ENCODE measurements at regions not wholly inside any gene's neighbourhood (a gene's known extent, or its start where the extent isn't known, plus 50 kb on each side); places are given as distances from the start of the nearest gene placed in this dataset.

DNA sequence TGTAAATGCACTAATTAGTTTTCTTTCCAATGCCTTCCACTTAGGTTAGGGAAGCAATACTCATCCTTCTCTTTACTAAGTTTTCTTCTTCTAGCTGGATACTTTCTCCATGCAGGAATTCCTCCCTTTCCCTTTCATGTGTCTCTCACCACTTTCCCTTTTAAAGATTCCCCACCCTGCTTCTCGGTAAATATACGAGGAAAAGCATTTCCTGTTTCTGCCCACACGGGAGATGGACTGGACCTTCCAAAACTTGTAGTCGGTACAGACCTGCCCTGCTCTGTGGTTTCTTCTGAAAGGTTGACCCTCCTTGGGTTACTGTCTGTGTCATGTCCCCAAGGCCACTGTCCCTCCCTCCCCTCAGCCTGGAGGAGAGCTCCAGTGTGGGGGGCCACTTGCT, 58.9 kb upstream of the LYZL2 start:
- ATAC-seq, result no peak
- H3K9me3 ChIP-seq (ENCODE audit: low read length), result no peaks in the 10 kb centered on the region
- WGBS (ENCODE audit: low lambda C conversion rate), result under 1% methylated on average over 4 of the region's 4 CpGs
- no peaks in the 10 kb centered on the region for H4K20me1 ChIP-seq (ENCODE audit: insufficient read depth, low read length)
- peaks cover 0 to 33% of the 10 kb centered on the region in 2 experiments; a peak in 1 of 5 replicates for H3K27me3 ChIP-seq (ENCODE audit: control insufficient read depth in 1 of 2, insufficient read depth in 2 of 2, low read length in 2 of 2)
- no peak for FAIRE-seq
- ChIA-PET POLR2A (no interaction called here), CTCF (ENCODE audit: low intra/inter-chr PET ratio, low total read pairs) (interaction anchor here (1.7 kb wide), 1 partner anchor 8 kb away, joined by 4 read pairs; no protein-coding TSS in a partner anchor)
- in situ Hi-C loops (cut with HindIII; ENCODE audit: extremely low pct_ligation_motif_present, low pct_unique_long_range_greater_than_20kb), result loop anchor here (5.0 kb wide), 1 partner anchor 1191 kb away; no protein-coding TSS in a partner anchor
- H3K27ac ChIP-seq (ENCODE audit: extremely low read length, insufficient read depth, low read length), result no peak overlapping the region
- H3K4me2 ChIP-seq (ENCODE audit: low read depth, low read length), result no peak overlapping the region
- no peaks in the 10 kb centered on the region for H3K4me1 ChIP-seq (ENCODE audit: insufficient read depth, low read length)
- no peak overlapping the region for H2AFZ ChIP-seq (ENCODE audit: low read length)
- BruUV-seq (replicated peaks), result no TSS peak
- H3K9ac ChIP-seq (ENCODE audit: insufficient read depth, low read depth, low read length), result no peak overlapping the region
- no peaks in the 10 kb centered on the region for H3K36me3 ChIP-seq (replicated peaks in 1 of 2; ENCODE audit: control insufficient read depth in 1 of 2, insufficient read depth in 2 of 2, low read length in 2 of 2)
- H3K79me2 ChIP-seq (ENCODE audit: insufficient read depth, low read length), result no peaks in the 10 kb centered on the region
- TF ChIP-seq ZNF235 (CRISPR knock-in tag; IDR thresholded peaks at IDR 0.05; ENCODE audit: borderline replicate concordance) (no peak), RFX3 (CRISPR knock-in tag; IDR thresholded peaks at IDR 0.05) (no peak), SNAPC5 (CRISPR knock-in tag; IDR thresholded peaks at IDR 0.05; ENCODE audit: borderline replicate concordance) (no peak), KAT2B (IDR thresholded peaks at IDR 0.05; ENCODE audit: borderline replicate concordance, low read depth, low read length) (no peak), ADNP (CRISPR knock-in tag; IDR thresholded peaks at IDR 0.05) (no peak), PHF20 (CRISPR knock-in tag; IDR thresholded peaks at IDR 0.05) (no peak), ZNF781 (CRISPR knock-in tag; IDR thresholded peaks at IDR 0.05; ENCODE audit: borderline replicate concordance, not compliant biosample characterization) (no peak), ZNF12 (CRISPR knock-in tag; IDR thresholded peaks at IDR 0.05) (no peak), RBM39 (IDR thresholded peaks at IDR 0.05; ENCODE audit: low read depth, low read length, poor library complexity, severe bottlenecking) (no peak), MAZ (IDR thresholded peaks at IDR 0.05; ENCODE audit: borderline replicate concordance, low read depth, low read length) (no peak), MAZ (CRISPR knock-in tag; IDR thresholded peaks at IDR 0.05; ENCODE audit: low read depth) (no peak), RBFOX2 (IDR thresholded peaks at IDR 0.05; ENCODE audit: low read depth, low read length) (no peak), KAT8 (CRISPR knock-in tag; IDR thresholded peaks at IDR 0.05) (no peak), RFX5 (IDR thresholded peaks at IDR 0.05; ENCODE audit: low read depth, low read length) (no peak)
- TF ChIP-seq, protein P1, sequence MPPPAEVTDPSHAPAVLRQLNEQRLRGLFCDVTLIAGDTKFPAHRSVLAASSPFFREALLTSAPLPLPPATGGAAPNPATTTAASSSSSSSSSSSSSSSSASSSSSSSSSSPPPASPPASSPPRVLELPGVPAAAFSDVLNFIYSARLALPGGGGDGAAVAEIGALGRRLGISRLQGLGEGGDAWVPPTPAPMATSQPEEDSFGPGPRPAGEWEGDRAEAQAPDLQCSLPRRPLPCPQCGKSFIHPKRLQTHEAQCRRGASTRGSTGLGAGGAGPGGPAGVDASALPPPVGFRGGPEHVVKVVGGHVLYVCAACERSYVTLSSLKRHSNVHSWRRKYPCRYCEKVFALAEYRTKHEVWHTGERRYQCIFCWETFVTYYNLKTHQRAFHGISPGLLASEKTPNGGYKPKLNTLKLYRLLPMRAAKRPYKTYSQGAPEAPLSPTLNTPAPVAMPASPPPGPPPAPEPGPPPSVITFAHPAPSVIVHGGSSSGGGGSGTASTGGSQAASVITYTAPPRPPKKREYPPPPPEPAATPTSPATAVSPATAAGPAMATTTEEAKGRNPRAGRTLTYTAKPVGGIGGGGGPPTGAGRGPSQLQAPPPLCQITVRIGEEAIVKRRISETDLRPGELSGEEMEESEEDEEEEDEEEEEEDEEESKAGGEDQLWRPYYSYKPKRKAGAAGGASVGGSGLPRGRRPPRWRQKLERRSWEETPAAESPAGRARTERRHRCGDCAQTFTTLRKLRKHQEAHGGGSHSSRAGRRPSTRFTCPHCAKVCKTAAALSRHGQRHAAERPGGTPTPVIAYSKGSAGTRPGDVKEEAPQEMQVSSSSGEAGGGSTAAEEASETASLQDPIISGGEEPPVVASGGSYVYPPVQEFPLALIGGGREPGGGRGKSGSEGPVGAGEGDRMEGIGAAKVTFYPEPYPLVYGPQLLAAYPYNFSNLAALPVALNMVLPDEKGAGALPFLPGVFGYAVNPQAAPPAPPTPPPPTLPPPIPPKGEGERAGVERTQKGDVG (CRISPR knock-in tag; IDR thresholded peaks at IDR 0.05; ENCODE audit: borderline replicate concordance), result no peak
- TF ChIP-seq, protein P2, sequence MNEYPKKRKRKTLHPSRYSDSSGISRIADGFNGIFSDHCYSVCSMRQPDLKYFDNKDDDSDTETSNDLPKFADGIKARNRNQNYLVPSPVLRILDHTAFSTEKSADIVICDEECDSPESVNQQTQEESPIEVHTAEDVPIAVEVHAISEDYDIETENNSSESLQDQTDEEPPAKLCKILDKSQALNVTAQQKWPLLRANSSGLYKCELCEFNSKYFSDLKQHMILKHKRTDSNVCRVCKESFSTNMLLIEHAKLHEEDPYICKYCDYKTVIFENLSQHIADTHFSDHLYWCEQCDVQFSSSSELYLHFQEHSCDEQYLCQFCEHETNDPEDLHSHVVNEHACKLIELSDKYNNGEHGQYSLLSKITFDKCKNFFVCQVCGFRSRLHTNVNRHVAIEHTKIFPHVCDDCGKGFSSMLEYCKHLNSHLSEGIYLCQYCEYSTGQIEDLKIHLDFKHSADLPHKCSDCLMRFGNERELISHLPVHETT (CRISPR knock-in tag; conservative IDR thresholded peaks at IDR 0.05), result no peak
- TF ChIP-seq, protein P3, sequence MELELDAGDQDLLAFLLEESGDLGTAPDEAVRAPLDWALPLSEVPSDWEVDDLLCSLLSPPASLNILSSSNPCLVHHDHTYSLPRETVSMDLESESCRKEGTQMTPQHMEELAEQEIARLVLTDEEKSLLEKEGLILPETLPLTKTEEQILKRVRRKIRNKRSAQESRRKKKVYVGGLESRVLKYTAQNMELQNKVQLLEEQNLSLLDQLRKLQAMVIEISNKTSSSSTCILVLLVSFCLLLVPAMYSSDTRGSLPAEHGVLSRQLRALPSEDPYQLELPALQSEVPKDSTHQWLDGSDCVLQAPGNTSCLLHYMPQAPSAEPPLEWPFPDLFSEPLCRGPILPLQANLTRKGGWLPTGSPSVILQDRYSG (CRISPR knock-in tag; IDR thresholded peaks at IDR 0.05), result no peak
- H3K4me3 ChIP-seq (replicated peaks in 1 of 3; ENCODE audit: insufficient read depth in 1 of 3, low read depth in 2 of 3, low read length in 3 of 3), result no peak overlapping the region
- DNase-seq (ENCODE audit: low spot score), result no peak
- intact Hi-C loops (cut with micrococcal nuclease; ENCODE audit: unreplicated experiment), result no loop called here

Data from HepG2 (cell line).